ENCODE measurements at regions not wholly inside any gene's neighbourhood (a gene's known extent, or its start where the extent isn't known, plus 50 kb on each side); places are given as distances from the start of the nearest gene placed in this dataset.

DNA sequence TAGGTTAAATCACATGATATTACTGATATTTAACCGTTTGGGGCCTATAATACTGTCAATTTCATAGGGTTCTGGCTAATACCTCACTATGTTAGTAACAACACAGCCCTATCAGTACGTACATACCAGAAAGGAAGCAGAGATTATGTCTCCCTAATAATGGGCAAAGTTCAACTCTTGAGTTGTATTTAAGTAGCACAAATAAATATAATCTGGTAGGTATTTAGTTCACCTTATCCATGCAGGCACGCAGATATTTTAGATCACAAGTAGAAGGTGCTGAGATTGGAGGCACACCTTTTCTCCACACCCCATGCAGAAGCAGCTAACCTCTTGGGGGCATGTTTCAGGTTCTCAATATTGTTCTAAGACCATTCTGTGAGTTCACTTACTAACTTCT is 118.9 kb downstream of the IRS1 start:
- peaks cover 2 to 13% of the 10 kb centered on the region in 2 donors for H3K27me3 Mint-ChIP-seq
- H3K36me3 Mint-ChIP-seq (ENCODE audit: insufficient read depth) = no peaks in the 10 kb centered on the region
- no peak for DNase-seq
- H3K27ac Mint-ChIP-seq = no peak overlapping the region
- ATAC-seq (replicated peaks) = no peak
- no peaks in the 10 kb centered on the region for H3K9me3 Mint-ChIP-seq
- no peaks in the 10 kb centered on the region for H3K4me1 Mint-ChIP-seq (ENCODE audit: low read depth in 2 of 2)
- no peak overlapping the region for H3K4me3 Mint-ChIP-seq

DNA sequence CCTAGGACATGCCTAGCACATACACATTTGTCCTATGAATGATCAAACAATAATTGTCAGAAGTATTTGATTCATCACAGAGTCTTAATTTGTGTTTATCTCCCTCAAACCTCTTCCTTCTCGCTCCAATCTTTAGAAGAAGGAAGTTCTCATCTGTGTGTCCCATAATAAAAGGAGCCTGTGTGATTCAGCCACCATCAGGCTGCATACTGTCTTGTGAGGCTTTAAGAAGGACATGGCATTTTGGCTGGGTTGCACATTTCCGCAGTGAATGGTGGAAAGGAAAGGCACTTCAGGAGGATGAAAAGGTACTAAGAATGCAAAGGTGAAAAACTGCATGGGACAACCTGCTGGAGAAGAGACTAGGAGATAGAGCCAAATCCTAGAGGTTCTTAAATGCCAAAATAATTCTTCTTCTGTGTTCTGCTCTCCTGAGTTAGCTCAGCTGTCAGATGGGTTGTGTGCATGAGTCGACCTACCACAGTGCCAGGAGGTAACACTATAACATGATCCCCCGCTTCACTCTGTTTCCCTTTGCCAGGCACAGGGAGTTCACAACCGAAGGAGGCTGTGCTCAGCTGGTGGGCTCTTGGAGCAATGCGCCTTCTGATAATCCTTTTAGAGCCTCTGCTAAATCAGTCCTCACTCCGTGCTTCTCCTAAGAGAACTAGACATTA is 120.1 kb downstream of the IRS1 start:
- ATAC-seq (replicated peaks) = no peak
- H3K36me3 Mint-ChIP-seq (ENCODE audit: insufficient read depth) = no peaks in the 10 kb centered on the region
- no peaks in the 10 kb centered on the region for H3K4me1 Mint-ChIP-seq (ENCODE audit: low read depth in 2 of 2)
- H3K27me3 Mint-ChIP-seq = peaks cover 10 to 14% of the 10 kb centered on the region in 2 donors
- H3K9me3 Mint-ChIP-seq = no peaks in the 10 kb centered on the region
- DNase-seq = no peak
- no peak overlapping the region for H3K27ac Mint-ChIP-seq
- H3K4me3 Mint-ChIP-seq = no peak overlapping the region

DNA sequence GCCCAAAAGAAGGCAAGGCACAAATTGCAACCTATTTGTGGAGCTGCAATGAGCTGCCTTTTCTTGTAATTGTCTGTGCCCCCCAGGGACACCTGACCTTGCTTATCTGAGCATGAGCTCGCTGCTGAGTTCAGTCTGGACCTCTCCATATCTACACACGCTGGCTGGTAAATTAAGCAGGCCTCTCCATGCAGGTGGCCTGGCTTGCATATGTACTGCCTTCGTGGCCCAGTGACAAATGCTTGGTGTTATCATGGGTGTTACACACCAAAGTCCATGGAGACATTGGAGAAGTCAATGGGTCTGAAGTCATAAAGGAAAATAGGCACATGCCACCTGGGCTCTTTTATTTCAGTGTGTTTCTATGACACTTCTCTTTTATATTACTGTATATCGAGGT is 121.2 kb downstream of the IRS1 start:
- no peaks in the 10 kb centered on the region for H3K9me3 Mint-ChIP-seq
- ATAC-seq (replicated peaks) (no peak), DNase-seq (no peak)
- H3K4me1 Mint-ChIP-seq (ENCODE audit: low read depth in 2 of 2) = no peaks in the 10 kb centered on the region
- no peak overlapping the region for H3K27ac Mint-ChIP-seq
- H3K36me3 Mint-ChIP-seq (ENCODE audit: insufficient read depth) = no peaks in the 10 kb centered on the region
- H3K4me3 Mint-ChIP-seq = no peak overlapping the region
- H3K27me3 Mint-ChIP-seq = peaks cover 14 to 25% of the 10 kb centered on the region in 2 donors

DNA sequence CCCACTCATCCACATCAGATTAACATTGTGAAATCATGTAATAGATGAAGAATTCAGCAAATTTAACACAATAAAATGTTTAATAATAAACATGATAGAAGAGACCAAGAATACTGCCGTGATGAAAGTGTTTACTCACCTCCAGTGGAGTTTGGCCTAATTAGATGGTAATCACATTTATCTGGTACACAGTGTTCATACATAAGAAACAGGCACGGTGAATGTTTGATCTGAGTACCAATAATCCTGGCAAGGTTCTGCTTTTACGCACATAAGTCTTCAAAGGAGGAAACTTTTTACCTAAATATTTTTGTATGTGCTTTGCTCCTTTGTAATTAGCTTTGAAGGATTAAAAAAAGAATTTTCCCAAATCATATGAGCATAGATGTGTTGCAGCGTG is 122.5 kb downstream of the IRS1 start:
- DNase-seq = no peak
- no peak overlapping the region for H3K4me3 Mint-ChIP-seq
- no peak overlapping the region for H3K27ac Mint-ChIP-seq
- no peaks in the 10 kb centered on the region for H3K36me3 Mint-ChIP-seq (ENCODE audit: insufficient read depth)
- peaks cover 0 to 3% of the 10 kb centered on the region in 2 donors for H3K4me1 Mint-ChIP-seq (ENCODE audit: low read depth in 2 of 2)
- H3K9me3 Mint-ChIP-seq = no peaks in the 10 kb centered on the region
- ATAC-seq (replicated peaks) = no peak
- peaks cover 19 to 33% of the 10 kb centered on the region in 2 donors for H3K27me3 Mint-ChIP-seq

DNA sequence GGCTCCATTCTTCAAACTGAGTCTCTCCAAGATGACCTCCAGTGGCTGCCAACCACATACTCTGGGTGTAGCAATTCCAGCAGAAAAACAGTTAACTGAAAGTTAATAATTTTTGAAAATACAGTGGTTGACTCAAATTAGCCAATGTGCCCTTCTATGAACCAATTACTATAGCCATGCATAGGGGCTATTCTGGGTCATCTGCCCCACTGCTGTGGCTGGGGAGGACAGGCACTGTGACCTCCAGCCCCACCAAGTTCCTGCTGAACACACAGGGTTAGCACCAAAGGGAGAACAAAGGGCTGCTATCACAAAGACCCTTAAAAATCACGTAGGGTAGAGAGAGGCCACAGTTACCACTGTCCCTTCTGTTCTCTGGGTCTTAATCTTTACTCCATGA is 123.0 kb downstream of the IRS1 start:
- peaks cover 0 to 3% of the 10 kb centered on the region in 2 donors for H3K4me1 Mint-ChIP-seq (ENCODE audit: low read depth in 2 of 2)
- no peak overlapping the region for H3K4me3 Mint-ChIP-seq
- H3K27me3 Mint-ChIP-seq = peaks cover 19 to 38% of the 10 kb centered on the region in 2 donors

DNA sequence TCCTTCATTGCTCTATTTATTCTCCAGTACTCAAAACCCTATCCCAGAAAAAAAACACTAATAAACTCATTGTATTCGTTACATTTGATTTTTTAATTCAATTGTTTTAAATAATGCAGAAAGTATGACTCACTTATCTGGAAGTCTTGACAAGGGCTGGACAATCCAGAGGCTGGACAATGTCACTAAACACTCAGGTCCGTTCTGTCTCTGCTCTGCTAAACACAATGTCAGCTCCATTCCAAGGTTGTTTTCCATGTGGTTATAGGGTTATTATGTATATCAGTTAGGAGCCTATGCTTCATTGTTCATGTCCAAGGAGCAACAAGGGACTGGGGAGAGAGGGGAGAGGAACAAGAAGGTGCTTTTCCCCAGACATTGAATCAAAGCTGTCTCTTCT is 125.5 kb downstream of the IRS1 start:
- DNase-seq (no peak), ATAC-seq (replicated peaks) (no peak)
- H3K4me3 Mint-ChIP-seq = no peak overlapping the region
- peaks cover 30 to 62% of the 10 kb centered on the region in 2 donors for H3K27me3 Mint-ChIP-seq
- no peaks in the 10 kb centered on the region for H3K36me3 Mint-ChIP-seq (ENCODE audit: insufficient read depth)
- H3K27ac Mint-ChIP-seq = no peak overlapping the region
- H3K4me1 Mint-ChIP-seq (ENCODE audit: low read depth in 2 of 2) = peaks cover 0 to 3% of the 10 kb centered on the region in 2 donors
- no peaks in the 10 kb centered on the region for H3K9me3 Mint-ChIP-seq

More for the DNA sequence above, 123.0 kb downstream of the IRS1 start:
- no peak for DNase-seq
- no peak for ATAC-seq (replicated peaks)
- Mint-ChIP-seq H3K36me3 (ENCODE audit: insufficient read depth) (no peaks in the 10 kb centered on the region), H3K9me3 (no peaks in the 10 kb centered on the region), H3K27ac (no peak overlapping the region)

DNA sequence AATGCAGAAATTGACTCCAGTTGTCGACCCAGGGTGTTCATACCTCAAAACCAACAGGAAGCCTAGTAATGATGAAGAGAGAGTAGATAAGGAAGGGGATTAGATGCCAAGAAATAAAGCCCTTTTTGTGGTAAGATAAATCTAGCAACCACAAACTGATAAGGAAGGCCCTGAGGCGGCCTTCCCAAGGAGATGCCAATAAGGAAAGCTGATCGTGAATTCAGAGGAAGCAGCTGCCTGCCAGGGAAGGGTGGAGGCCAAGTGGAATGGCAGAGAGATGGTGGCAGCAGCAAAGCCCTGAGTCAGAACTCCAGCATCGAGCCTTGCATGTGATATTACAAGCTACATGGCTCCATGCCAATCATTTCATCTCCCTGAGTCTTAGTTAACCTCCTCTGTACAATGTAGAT is 126.3 kb downstream of the IRS1 start:
- Mint-ChIP-seq H3K27ac (no peak overlapping the region), H3K36me3 (ENCODE audit: insufficient read depth) (no peaks in the 10 kb centered on the region), H3K9me3 (no peaks in the 10 kb centered on the region), H3K4me1 (ENCODE audit: low read depth in 2 of 2) (peaks cover 0 to 3% of the 10 kb centered on the region in 2 donors), H3K27me3 (peaks cover 34 to 70% of the 10 kb centered on the region in 2 donors), H3K4me3 (no peak overlapping the region)
- ATAC-seq (replicated peaks) = no peak
- DNase-seq = no peak

DNA sequence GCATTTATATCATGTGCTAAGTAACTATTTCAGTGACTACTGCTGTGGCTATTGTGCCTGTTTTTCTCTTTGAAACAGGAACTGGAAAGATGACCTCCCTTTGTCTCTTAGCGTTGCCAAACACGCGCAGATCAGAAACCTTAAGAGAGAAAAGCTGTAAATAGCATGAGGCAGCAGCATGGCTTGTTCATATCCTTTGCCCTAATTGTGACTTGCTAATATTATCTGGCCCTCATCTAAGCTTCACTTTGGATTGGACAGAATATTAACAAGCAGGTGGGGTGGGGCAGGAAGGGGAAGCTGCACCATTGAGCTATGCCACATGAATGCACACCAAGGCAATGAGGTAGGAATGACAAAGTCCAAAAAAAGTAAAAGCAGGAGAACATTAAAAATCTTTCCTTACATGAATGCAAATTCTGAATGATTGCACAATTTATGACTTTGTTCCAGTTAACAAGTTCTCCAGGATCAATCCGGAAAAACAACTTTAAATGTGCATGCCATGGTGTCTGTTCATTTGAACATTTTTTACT is 128.4 kb downstream of the IRS1 start:
- Mint-ChIP-seq H3K36me3 (ENCODE audit: insufficient read depth) (no peaks in the 10 kb centered on the region), H3K27ac (no peak overlapping the region), H3K4me3 (no peak overlapping the region), H3K9me3 (no peaks in the 10 kb centered on the region), H3K27me3 (peaks cover 34 to 78% of the 10 kb centered on the region in 2 donors), H3K4me1 (ENCODE audit: low read depth in 2 of 2) (peaks cover 0 to 3% of the 10 kb centered on the region in 2 donors)
- DNase-seq (no peak), ATAC-seq (replicated peaks) (no peak)

DNA sequence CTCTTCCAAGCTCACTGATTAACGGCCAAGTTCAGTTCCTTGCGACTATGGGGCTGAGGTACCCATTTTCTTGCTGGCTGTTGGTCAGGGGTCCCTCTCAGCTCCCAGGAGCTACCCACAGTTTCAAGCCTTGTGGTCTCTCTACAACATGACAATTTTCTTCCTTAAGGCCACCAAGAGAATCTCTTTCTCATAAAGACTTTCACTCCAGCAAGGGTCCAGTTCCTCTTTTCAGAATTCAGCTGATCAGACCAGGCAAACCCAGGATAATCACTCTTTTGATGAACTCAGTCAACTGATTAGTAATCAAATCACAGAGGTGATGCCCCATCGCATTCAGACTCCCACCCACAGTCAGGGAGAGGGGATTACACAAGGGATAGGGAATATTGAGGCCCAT is 129.7 kb downstream of the IRS1 start:
- peaks cover 41 to 68% of the 10 kb centered on the region in 2 donors for H3K27me3 Mint-ChIP-seq
- DNase-seq (no peak), ATAC-seq (replicated peaks) (no peak)
- H3K4me1 Mint-ChIP-seq (ENCODE audit: low read depth in 2 of 2) = peaks cover 0 to 3% of the 10 kb centered on the region in 2 donors
- H3K9me3 Mint-ChIP-seq = no peaks in the 10 kb centered on the region
- no peak overlapping the region for H3K27ac Mint-ChIP-seq
- H3K4me3 Mint-ChIP-seq = no peak overlapping the region
- no peaks in the 10 kb centered on the region for H3K36me3 Mint-ChIP-seq (ENCODE audit: insufficient read depth)

DNA sequence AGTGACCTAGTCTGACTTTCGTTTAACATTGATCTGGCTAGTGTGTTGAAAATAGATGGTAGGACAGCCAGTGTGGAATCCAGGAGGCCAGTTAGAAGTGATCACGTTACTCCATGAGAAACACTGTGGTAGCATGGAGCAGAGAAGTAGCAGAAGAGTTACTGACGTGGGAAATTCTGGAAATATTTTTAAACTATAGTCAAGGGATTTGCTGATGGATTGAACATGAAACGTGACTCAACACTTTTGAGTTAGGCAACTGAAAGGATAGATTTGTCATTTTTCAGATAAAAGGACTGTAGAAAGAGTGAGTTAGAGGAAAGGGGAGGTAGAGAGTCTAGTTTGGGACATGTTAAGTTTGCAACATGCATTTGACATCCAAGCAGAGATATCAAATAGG is 130.4 kb downstream of the IRS1 start:
- no peaks in the 10 kb centered on the region for H3K36me3 Mint-ChIP-seq (ENCODE audit: insufficient read depth)
- no peak for ATAC-seq (replicated peaks)

DNA sequence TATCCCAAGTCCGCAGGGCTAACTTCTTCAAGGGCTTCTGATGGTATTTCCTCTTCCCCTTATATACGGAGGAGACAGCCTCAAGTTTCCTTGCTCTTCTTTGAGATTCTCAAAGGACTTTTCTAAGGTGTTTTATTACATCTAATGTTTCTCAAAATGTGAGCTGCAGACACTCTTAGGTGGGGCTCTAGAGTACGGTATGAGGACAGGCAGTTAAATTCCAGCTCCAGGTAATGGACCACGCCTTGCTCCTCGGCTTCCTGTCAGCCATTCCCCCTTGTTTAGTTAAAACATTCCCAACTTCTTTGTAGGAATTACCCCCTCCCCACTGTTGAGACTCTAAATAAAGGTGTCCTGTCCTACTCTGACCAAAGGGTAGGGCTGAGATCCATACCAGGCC is 131.9 kb downstream of the IRS1 start:
- Mint-ChIP-seq H3K27me3 (peaks cover 28 to 47% of the 10 kb centered on the region in 2 donors), H3K9me3 (no peaks in the 10 kb centered on the region), H3K4me3 (no peak overlapping the region), H3K4me1 (ENCODE audit: low read depth in 2 of 2) (no peaks in the 10 kb centered on the region), H3K27ac (no peak overlapping the region), H3K36me3 (ENCODE audit: insufficient read depth) (no peaks in the 10 kb centered on the region)
- no peak for DNase-seq
- no peak for ATAC-seq (replicated peaks)

More for the DNA sequence above, 130.4 kb downstream of the IRS1 start:
- no peak overlapping the region for H3K4me3 Mint-ChIP-seq
- peaks cover 40 to 61% of the 10 kb centered on the region in 2 donors for H3K27me3 Mint-ChIP-seq
- no peak overlapping the region for H3K27ac Mint-ChIP-seq
- H3K9me3 Mint-ChIP-seq = no peaks in the 10 kb centered on the region
- DNase-seq = no peak
- peaks cover 0 to 3% of the 10 kb centered on the region in 2 donors for H3K4me1 Mint-ChIP-seq (ENCODE audit: low read depth in 2 of 2)

DNA sequence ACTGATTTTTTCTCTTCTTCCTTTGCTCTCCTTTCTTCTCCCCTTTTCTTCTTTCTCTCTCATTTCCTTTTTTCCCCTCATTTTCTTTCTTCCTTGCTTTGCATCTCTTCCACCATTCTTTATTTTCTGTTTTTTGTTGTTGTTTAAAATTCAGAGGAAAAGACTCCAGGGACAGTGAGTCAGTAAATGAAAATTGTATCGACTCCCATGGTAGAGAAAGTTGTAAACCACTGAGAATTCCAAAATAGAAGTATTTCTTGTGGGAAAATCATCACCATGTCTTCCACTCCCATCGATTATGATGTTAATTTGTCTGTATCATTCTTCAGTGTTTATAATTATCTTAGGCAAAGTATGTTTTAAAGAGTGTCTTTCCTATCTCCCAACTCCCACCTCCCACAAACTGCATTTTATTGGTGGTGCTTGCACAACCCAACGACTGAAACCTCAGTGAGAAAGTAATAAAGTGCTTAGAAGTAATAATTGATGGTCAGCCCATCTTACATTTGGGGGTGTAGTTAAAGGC is 134.3 kb downstream of the IRS1 start:
- ATAC-seq (replicated peaks) (no peak), DNase-seq (no peak)
- Mint-ChIP-seq H3K4me3 (no peak overlapping the region), H3K9me3 (no peaks in the 10 kb centered on the region), H3K27ac (no peak overlapping the region), H3K36me3 (ENCODE audit: insufficient read depth) (no peaks in the 10 kb centered on the region), H3K27me3 (peaks cover 35 to 39% of the 10 kb centered on the region in 2 donors), H3K4me1 (ENCODE audit: low read depth in 2 of 2) (no peaks in the 10 kb centered on the region)

DNA sequence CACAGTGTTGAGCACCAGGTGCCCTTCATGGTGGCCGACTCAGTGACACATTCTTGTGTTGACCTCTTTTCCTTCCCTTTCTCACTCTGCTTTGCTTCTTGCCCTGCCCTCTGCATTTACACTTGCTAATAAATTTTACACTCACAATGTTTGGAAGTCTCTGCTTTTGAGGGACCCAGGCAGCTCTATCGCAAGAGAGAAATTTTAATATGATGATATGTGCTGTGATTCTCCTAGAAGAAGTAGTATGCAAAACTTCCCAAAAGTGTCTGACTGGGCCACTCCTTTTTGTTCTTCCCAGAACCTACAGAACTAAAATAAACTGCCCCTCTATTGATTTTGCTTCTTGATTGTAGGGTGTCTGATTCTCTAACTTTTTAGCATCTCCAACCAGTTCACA is 135.0 kb downstream of the IRS1 start:
- no peak overlapping the region for H3K4me3 Mint-ChIP-seq
- DNase-seq (no peak), ATAC-seq (replicated peaks) (no peak)
- H3K9me3 Mint-ChIP-seq = no peaks in the 10 kb centered on the region
- H3K27me3 Mint-ChIP-seq = peaks cover 30 to 32% of the 10 kb centered on the region in 2 donors
- H3K27ac Mint-ChIP-seq = no peak overlapping the region
- no peaks in the 10 kb centered on the region for H3K36me3 Mint-ChIP-seq (ENCODE audit: insufficient read depth)
- no peaks in the 10 kb centered on the region for H3K4me1 Mint-ChIP-seq (ENCODE audit: low read depth in 2 of 2)

DNA sequence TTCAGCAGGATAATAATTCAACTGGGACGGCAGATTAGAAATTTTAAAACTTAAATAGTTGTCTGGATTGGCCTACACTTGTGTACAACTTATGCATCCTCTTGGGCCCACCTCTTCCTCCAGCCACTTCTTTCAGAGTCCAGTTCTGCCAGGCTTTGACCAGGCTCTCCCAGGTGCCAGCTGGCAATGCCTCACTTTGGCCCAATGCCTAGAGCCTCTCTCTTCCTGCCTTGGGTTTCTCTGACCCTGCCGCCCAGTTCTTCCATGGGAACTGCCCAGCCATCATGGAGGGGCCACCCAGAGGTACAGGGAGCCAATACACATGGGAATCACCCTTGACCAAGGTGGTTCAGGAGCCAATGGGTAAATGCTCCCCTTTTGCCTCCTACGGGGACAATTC is 135.5 kb downstream of the IRS1 start:
- H3K9me3 Mint-ChIP-seq = no peaks in the 10 kb centered on the region
- no peak overlapping the region for H3K4me3 Mint-ChIP-seq

More for the DNA sequence above, 135.5 kb downstream of the IRS1 start:
- Mint-ChIP-seq H3K4me1 (ENCODE audit: low read depth in 2 of 2) (no peaks in the 10 kb centered on the region), H3K27ac (no peak overlapping the region), H3K36me3 (ENCODE audit: insufficient read depth) (no peaks in the 10 kb centered on the region), H3K27me3 (peaks cover 27 to 31% of the 10 kb centered on the region in 2 donors)
- DNase-seq (no peak), ATAC-seq (replicated peaks) (no peak)

All from effector memory CD8-positive, alpha-beta T cell (primary cell).